ENCODE measurements at regions not wholly inside any gene's neighbourhood (a gene's known extent, or its start where the extent isn't known, plus 50 kb on each side); places are given as distances from the start of the nearest gene placed in this dataset.

GRCh38 chr4:11632483-11632882 lies 203.8 kb upstream of the HS3ST1 start:
- H3K4me1 Mint-ChIP-seq (ENCODE audit: low read depth) = no peaks in the 10 kb centered on the region
- no peak overlapping the region for H3K27ac Mint-ChIP-seq
- no peaks in the 10 kb centered on the region for H3K36me3 Mint-ChIP-seq
- H3K4me3 Mint-ChIP-seq = no peak overlapping the region
- H3K9me3 Mint-ChIP-seq (ENCODE audit: low read depth) = no peaks in the 10 kb centered on the region
- H3K27me3 Mint-ChIP-seq = peaks cover 3% of the 10 kb centered on the region

- no peaks in the 10 kb centered on the region for H3K36me3 Mint-ChIP-seq
- H3K4me3 Mint-ChIP-seq = no peak overlapping the region
- peaks cover 3% of the 10 kb centered on the region for H3K27me3 Mint-ChIP-seq
- no peaks in the 10 kb centered on the region for H3K4me1 Mint-ChIP-seq (ENCODE audit: low read depth)
- H3K9me3 Mint-ChIP-seq (ENCODE audit: low read depth) = no peaks in the 10 kb centered on the region
- H3K27ac Mint-ChIP-seq = no peak overlapping the region
Observed at GRCh38 chr4:11632025-11632424, 203.3 kb upstream of the HS3ST1 start.

- Mint-ChIP-seq H3K27ac (no peak overlapping the region), H3K4me3 (no peak overlapping the region), H3K36me3 (no peaks in the 10 kb centered on the region), H3K27me3 (peaks cover 3% of the 10 kb centered on the region), H3K4me1 (ENCODE audit: low read depth) (no peaks in the 10 kb centered on the region), H3K9me3 (ENCODE audit: low read depth) (no peaks in the 10 kb centered on the region)
Observed at GRCh38 chr4:11631416-11631815, 202.7 kb upstream of the HS3ST1 start.

GRCh38 chr4:11628093-11628725 lies 199.5 kb upstream of the HS3ST1 start:
- Mint-ChIP-seq H3K27ac (no peak overlapping the region), H3K9me3 (ENCODE audit: low read depth) (no peaks in the 10 kb centered on the region), H3K27me3 (peaks cover 3% of the 10 kb centered on the region), H3K36me3 (no peaks in the 10 kb centered on the region), H3K4me1 (ENCODE audit: low read depth) (no peaks in the 10 kb centered on the region), H3K4me3 (no peak overlapping the region)

- H3K27me3 Mint-ChIP-seq = peaks cover 3% of the 10 kb centered on the region
Observed at GRCh38 chr4:11626066-11626465, 197.4 kb upstream of the HS3ST1 start.

GRCh38 chr4:11625211-11625610 lies 196.5 kb upstream of the HS3ST1 start:
- Mint-ChIP-seq H3K36me3 (no peaks in the 10 kb centered on the region), H3K27me3 (peaks cover 3% of the 10 kb centered on the region), H3K27ac (no peak overlapping the region)

More at GRCh38 chr4:11626066-11626465, 197.4 kb upstream of the HS3ST1 start:
- H3K9me3 Mint-ChIP-seq (ENCODE audit: low read depth) = no peaks in the 10 kb centered on the region
- H3K4me1 Mint-ChIP-seq (ENCODE audit: low read depth) = no peaks in the 10 kb centered on the region
- no peak overlapping the region for H3K27ac Mint-ChIP-seq
- H3K36me3 Mint-ChIP-seq = no peaks in the 10 kb centered on the region
- H3K4me3 Mint-ChIP-seq = no peak overlapping the region

GRCh38 chr4:11624370-11624769 lies 195.7 kb upstream of the HS3ST1 start:
- Mint-ChIP-seq H3K36me3 (no peaks in the 10 kb centered on the region), H3K27me3 (peaks cover under 1% of the 10 kb centered on the region), H3K27ac (no peak overlapping the region), H3K4me1 (ENCODE audit: low read depth) (no peaks in the 10 kb centered on the region), H3K9me3 (ENCODE audit: low read depth) (no peaks in the 10 kb centered on the region), H3K4me3 (no peak overlapping the region)

More at GRCh38 chr4:11625211-11625610, 196.5 kb upstream of the HS3ST1 start:
- Mint-ChIP-seq H3K4me1 (ENCODE audit: low read depth) (no peaks in the 10 kb centered on the region), H3K4me3 (no peak overlapping the region), H3K9me3 (ENCODE audit: low read depth) (no peaks in the 10 kb centered on the region)

GRCh38 chr4:11623726-11624037 lies 195.0 kb upstream of the HS3ST1 start:
- no peaks in the 10 kb centered on the region for H3K4me1 Mint-ChIP-seq (ENCODE audit: low read depth)
- H3K4me3 Mint-ChIP-seq = no peak overlapping the region
- H3K36me3 Mint-ChIP-seq = no peaks in the 10 kb centered on the region
- H3K27ac Mint-ChIP-seq = no peak overlapping the region
- H3K27me3 Mint-ChIP-seq = no peaks in the 10 kb centered on the region
- no peaks in the 10 kb centered on the region for H3K9me3 Mint-ChIP-seq (ENCODE audit: low read depth)

- Mint-ChIP-seq H3K27me3 (no peaks in the 10 kb centered on the region), H3K4me3 (no peak overlapping the region), H3K9me3 (ENCODE audit: low read depth) (no peaks in the 10 kb centered on the region), H3K27ac (no peak overlapping the region), H3K4me1 (ENCODE audit: low read depth) (no peaks in the 10 kb centered on the region), H3K36me3 (no peaks in the 10 kb centered on the region)
Observed at GRCh38 chr4:11622961-11623725, 194.4 kb upstream of the HS3ST1 start.

- H3K4me3 Mint-ChIP-seq = no peak overlapping the region
- no peaks in the 10 kb centered on the region for H3K9me3 Mint-ChIP-seq (ENCODE audit: low read depth)
- H3K27me3 Mint-ChIP-seq = no peaks in the 10 kb centered on the region
- no peaks in the 10 kb centered on the region for H3K4me1 Mint-ChIP-seq (ENCODE audit: low read depth)
- no peaks in the 10 kb centered on the region for H3K36me3 Mint-ChIP-seq
- H3K27ac Mint-ChIP-seq = no peak overlapping the region
Observed at GRCh38 chr4:11620861-11621260, 192.2 kb upstream of the HS3ST1 start.

- no peaks in the 10 kb centered on the region for H3K4me1 Mint-ChIP-seq (ENCODE audit: low read depth)
- no peaks in the 10 kb centered on the region for H3K27me3 Mint-ChIP-seq
- H3K27ac Mint-ChIP-seq = no peak overlapping the region
- H3K4me3 Mint-ChIP-seq = no peak overlapping the region
- H3K9me3 Mint-ChIP-seq (ENCODE audit: low read depth) = no peaks in the 10 kb centered on the region
- H3K36me3 Mint-ChIP-seq = no peaks in the 10 kb centered on the region
Observed at GRCh38 chr4:11618666-11619282, 190.1 kb upstream of the HS3ST1 start.

- Mint-ChIP-seq H3K9me3 (ENCODE audit: low read depth) (no peaks in the 10 kb centered on the region), H3K36me3 (no peaks in the 10 kb centered on the region), H3K4me3 (no peak overlapping the region), H3K27ac (no peak overlapping the region), H3K4me1 (ENCODE audit: low read depth) (no peaks in the 10 kb centered on the region), H3K27me3 (no peaks in the 10 kb centered on the region)
Observed at GRCh38 chr4:11616856-11617255, 188.2 kb upstream of the HS3ST1 start.

GRCh38 chr4:11615601-11616000 lies 186.9 kb upstream of the HS3ST1 start:
- Mint-ChIP-seq H3K4me1 (ENCODE audit: low read depth) (no peaks in the 10 kb centered on the region), H3K9me3 (ENCODE audit: low read depth) (no peaks in the 10 kb centered on the region), H3K27me3 (no peaks in the 10 kb centered on the region), H3K27ac (no peak overlapping the region), H3K36me3 (no peaks in the 10 kb centered on the region), H3K4me3 (no peak overlapping the region)

- Mint-ChIP-seq H3K36me3 (no peaks in the 10 kb centered on the region), H3K27me3 (no peaks in the 10 kb centered on the region), H3K4me3 (no peak overlapping the region), H3K27ac (no peak overlapping the region), H3K9me3 (ENCODE audit: low read depth) (no peaks in the 10 kb centered on the region), H3K4me1 (ENCODE audit: low read depth) (no peaks in the 10 kb centered on the region)
Observed at GRCh38 chr4:11614426-11614825, 185.7 kb upstream of the HS3ST1 start.

- H3K36me3 Mint-ChIP-seq = no peaks in the 10 kb centered on the region
- H3K4me1 Mint-ChIP-seq (ENCODE audit: low read depth) = peaks cover 2% of the 10 kb centered on the region
- no peak overlapping the region for H3K4me3 Mint-ChIP-seq
- no peak overlapping the region for H3K27ac Mint-ChIP-seq
- H3K9me3 Mint-ChIP-seq (ENCODE audit: low read depth) = no peaks in the 10 kb centered on the region
- H3K27me3 Mint-ChIP-seq = no peaks in the 10 kb centered on the region
Observed at GRCh38 chr4:11611868-11612267, 183.2 kb upstream of the HS3ST1 start.

All from activated naive CD8-positive, alpha-beta T cell (primary cell).